ENCODE measurements at regions not wholly inside any gene's neighbourhood (a gene's known extent, or its start where the extent isn't known, plus 50 kb on each side); places are given as distances from the start of the nearest gene placed in this dataset.

DNA sequence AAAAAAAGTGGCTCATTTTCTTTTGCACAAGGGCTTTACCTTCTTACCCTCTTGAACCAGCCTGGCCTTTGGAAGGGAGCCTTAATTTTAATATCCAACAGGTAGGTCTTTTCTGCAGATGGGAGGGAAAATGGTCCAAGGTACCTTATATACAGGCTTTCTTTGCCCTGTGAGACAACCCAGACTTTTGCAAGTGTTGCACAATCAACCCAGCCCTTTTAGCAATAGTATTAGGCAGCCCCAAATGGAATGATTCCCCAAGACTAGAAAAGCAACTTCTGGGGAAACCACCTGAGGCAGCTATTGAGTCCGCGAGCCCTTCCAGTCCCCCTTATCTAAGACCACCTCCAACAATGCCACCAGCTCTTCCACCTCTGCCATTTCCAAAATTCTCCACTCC lies 1138.3 kb downstream of the XPNPEP1 start:
- TF ChIP-seq ZNF274 (IDR thresholded peaks at IDR 0.05; ENCODE audit: low read depth, low read length), result no peak

DNA sequence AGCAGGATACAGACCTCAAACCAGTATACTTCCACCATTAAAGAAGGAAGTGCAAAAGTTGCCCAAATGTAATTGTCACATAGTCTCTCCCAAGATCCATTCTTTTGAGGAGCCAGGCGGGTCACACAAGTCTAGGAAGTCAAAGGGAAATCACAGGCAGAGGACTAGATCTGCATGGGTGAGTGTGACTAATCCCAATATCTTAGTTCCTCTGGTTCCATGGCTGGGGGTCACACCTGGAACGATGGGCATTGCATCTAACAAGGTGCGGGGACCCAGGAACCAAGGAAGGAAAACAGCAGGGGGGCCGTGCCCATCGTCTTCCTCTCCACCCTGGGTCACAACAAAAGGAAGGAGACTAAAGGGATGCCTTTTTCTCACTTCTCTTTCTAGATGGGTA lies 1138.8 kb downstream of the XPNPEP1 start:
- no peak for TF ChIP-seq ZNF274 (IDR thresholded peaks at IDR 0.05; ENCODE audit: low read depth, low read length)

More for the DNA sequence above, 1138.3 kb downstream of the XPNPEP1 start:
- no peak overlapping the region for H3K4me3 ChIP-seq (ENCODE audit: low read length)

DNA sequence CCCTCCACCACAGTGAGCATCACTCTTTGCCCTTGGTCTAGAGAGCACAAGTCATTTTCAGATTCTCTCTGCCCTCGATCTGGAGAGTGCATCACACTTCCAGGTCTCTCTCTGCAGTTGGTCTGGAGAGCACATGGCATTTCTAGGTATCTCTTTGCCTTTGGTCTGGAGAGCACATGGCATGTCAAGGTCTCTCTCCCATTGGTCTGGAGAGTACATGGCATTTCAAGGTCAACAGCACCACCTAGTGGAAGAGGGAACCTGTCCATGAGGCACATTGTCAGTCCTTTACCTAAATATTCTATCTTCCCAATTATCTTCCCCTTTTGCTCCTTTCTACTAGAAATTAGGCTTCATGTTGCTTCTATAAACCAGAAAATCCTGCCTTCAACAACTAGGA lies 1139.4 kb downstream of the XPNPEP1 start:
- TF ChIP-seq ZNF274 (IDR thresholded peaks at IDR 0.05; ENCODE audit: low read depth, low read length), result no peak
- H3K4me3 ChIP-seq (ENCODE audit: low read length), result no peak overlapping the region

More for the DNA sequence above, 1138.8 kb downstream of the XPNPEP1 start:
- no peak overlapping the region for H3K4me3 ChIP-seq (ENCODE audit: low read length)

DNA sequence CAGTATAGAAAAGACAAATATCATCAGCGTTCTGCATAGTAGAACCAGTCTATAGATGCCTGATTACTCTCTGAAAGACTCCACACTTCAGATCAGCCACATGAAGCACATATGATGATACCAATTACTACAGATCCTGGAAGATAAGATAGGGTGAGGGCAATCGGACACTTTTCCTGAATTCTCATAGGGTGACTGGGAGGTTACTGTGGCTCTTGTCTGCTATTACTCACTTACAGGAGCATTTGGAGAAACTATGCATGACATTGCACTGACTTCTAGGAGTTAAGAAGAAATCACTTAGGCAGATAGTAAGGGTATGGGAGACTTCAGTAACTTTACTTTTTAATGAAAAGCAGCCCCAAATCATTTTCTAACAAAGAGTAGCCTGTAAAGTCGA lies 1140.9 kb downstream of the XPNPEP1 start:
- H3K4me3 ChIP-seq (ENCODE audit: low read length), result no peak overlapping the region
- TF ChIP-seq ZNF274 (IDR thresholded peaks at IDR 0.05; ENCODE audit: low read depth, low read length), result no peak

DNA sequence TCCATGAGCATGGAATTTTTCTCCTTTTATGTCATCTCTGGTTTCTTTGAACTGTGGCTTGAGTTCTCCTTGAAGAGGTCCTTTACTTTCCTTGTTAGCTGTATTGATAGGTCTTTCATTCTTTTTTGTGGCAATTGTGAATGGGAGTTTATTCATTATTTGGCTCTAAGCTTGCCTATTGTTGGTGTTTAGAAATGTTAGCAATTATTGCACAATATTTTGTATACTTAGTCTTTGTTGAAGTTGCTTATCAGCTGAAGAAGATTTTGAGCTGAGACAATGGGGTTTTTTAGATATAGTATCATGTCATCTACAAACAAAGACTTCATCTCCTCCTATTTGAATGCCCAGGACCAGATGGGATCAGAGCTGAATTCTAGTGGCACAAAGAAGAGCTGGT lies 1143.8 kb downstream of the XPNPEP1 start:
- TF ChIP-seq ZNF274 (IDR thresholded peaks at IDR 0.05; ENCODE audit: low read depth, low read length), result no peak
- H3K4me3 ChIP-seq (ENCODE audit: low read length), result no peak overlapping the region

DNA sequence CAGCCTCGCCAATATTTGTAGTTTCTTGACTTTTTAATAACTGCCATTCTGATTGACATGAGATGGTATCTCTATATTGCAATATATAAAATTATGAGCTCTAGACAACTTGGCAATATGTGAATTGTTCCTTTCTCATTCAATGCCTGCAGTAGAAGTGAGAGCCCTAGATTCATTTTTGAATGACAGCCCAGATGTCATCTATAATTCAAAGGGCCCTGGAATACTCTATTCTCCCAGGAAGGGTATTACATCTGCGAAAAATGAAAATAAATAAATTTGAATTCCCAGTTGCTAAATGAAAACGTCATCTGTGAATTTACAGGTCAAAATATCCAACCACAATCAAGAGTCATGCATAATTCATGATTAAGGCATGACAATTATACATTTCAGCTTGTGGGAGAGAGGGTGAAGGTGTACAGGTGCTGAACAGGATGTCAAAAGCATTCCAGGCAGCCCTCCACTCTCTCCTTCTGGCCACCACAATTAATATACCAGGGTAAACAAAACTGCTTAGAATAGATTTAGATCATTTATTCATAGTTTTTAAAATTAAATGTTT lies 1147.3 kb downstream of the XPNPEP1 start:
- no peak overlapping the region for H3K4me3 ChIP-seq (ENCODE audit: low read length)
- no peak for TF ChIP-seq ZNF274 (IDR thresholded peaks at IDR 0.05; ENCODE audit: low read depth, low read length)

DNA sequence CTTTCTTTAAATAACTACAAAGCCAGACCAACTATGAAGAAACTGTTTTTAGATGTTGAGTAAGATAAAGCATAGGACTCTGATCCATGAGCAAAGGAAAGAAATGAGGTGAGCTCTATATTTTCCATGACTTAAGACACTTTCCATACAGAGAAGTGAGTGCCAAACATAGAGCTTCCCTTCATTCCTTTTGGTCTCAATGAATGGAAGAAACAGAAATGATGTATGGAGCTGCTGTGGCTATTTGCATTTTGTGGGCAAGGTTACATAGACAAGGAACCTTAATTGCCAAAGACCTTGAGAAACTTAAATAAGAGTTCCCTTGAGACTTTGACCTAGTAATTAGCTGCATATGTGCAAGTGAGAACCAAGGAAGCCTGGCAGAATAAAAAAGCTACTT lies 1152.2 kb downstream of the XPNPEP1 start:
- no peak overlapping the region for H3K4me3 ChIP-seq (ENCODE audit: low read length)
- no peak for TF ChIP-seq ZNF274 (IDR thresholded peaks at IDR 0.05; ENCODE audit: low read depth, low read length)

DNA sequence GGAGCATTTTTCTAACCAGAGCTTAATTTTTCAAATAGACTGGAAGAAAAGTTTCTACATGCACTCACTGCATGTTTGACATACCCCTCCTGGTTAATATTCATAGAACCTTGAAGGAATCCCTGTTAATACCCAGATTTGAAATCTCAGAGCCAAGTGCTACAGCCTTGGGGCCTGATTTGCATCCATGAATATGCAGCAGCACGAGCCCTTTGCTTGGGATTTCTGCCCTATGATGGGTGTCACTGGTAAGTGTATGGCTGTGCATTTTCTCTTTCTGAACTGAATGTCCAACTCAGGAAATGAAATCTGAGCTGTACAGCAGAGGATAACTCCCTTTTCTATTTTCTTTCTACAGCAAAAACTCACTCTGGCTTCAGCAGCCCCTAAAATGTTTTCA lies 1157.5 kb downstream of the XPNPEP1 start:
- no peak overlapping the region for H3K4me3 ChIP-seq (ENCODE audit: low read length)
- TF ChIP-seq ZNF274 (IDR thresholded peaks at IDR 0.05; ENCODE audit: low read depth, low read length), result no peak

DNA sequence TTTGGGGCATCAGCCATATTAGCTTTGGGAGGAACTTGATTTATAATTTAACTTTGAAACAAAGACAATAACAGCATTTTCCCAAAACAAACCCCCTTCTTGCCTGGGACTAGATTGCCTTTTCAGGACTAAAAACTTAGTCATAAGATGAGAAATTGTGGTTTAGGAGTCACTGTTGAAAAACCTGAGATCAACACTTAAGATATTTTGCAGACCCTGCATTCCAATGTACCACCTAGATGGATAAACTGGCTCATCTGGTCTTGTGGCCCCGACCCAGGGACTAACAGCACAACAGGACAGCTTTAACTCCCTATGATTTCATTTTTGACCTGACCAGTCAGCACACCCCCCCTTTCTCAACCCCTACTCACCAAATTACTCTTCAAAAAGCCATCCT lies 1165.4 kb downstream of the XPNPEP1 start:
- no peak overlapping the region for H3K4me3 ChIP-seq (ENCODE audit: low read length)
- no peak for TF ChIP-seq ZNF274 (IDR thresholded peaks at IDR 0.05; ENCODE audit: low read depth, low read length)

DNA sequence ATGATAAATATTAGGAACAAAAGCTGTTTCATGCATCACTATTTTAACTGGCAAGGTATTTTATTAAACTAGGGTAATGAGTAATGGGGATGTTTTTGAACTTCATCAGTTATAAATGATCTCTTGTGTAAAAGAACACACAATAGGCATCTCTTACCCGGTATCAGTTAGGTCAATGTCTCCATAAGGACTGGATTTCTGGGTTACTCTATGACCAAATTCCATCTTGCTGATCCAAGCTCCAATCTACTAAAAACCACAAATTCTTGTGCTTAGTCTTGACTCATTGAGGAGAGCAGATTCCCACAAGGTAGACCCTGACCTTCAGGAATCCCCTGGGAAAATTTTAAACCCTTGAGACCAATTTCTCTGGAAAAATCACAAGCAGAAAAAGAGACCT lies 1167.7 kb downstream of the XPNPEP1 start:
- TF ChIP-seq ZNF274 (IDR thresholded peaks at IDR 0.05; ENCODE audit: low read depth, low read length), result no peak
- no peak overlapping the region for H3K4me3 ChIP-seq (ENCODE audit: low read length)

DNA sequence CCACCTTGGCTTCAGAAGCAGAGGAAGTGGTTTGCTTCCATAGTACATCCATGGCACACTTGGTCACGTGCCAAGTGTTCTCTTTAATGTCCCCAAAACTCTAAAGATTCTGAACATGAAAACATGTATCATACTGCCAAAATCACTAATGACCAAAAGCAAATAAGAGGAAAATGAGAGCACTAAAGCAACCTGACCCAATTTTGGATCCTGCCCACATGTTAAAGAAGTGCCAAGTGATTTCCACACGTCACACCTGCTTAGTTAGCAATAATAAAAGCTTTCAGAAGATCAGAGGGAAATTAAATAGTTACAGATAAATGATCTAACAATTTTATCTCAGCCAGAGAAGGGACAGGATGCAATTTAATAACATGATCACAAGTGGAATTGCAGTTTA lies 1170.0 kb downstream of the XPNPEP1 start:
- H3K4me3 ChIP-seq (ENCODE audit: low read length), result no peak overlapping the region
- TF ChIP-seq ZNF274 (IDR thresholded peaks at IDR 0.05; ENCODE audit: low read depth, low read length), result no peak

DNA sequence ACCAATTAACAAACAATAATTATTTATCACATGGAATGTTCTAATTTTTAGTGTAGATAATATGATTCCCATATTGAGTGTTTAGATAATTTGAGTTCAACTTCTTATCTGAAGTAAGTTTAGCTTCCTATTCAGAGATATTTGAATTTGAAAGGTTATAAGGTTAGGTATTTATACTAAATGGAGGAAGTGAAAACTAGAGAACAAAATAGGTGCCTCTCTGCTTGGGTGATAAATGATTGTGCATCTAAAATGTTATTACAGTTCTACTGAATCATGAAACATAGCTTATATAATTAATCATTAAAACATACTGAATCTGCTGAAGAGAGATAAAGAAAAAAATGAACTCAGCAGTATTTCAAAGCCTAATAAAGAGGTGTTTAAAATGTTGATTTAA lies 1174.3 kb downstream of the XPNPEP1 start:
- TF ChIP-seq ZNF274 (IDR thresholded peaks at IDR 0.05; ENCODE audit: low read depth, low read length), result no peak
- no peak overlapping the region for H3K4me3 ChIP-seq (ENCODE audit: low read length)

DNA sequence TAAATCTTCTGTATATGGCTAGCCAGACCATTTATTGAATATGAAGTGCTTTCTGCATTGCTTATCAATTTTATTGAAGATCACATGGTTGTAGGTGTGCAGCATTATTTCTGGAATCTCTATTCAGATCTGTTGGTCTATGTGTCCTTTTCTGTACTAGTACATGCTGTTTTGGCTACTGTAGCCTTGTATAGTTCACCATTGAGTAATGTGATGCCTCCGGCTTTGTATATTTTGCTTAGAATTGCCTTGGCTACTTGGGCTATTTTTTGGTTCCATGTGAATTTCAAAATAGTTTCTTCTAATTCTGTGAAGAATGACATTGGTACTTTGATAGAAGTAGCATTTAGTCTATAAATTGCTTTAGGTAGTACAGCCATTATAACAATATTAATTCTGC lies 1187.2 kb downstream of the XPNPEP1 start:
- no peak for TF ChIP-seq ZNF274 (IDR thresholded peaks at IDR 0.05; ENCODE audit: low read depth, low read length)

DNA sequence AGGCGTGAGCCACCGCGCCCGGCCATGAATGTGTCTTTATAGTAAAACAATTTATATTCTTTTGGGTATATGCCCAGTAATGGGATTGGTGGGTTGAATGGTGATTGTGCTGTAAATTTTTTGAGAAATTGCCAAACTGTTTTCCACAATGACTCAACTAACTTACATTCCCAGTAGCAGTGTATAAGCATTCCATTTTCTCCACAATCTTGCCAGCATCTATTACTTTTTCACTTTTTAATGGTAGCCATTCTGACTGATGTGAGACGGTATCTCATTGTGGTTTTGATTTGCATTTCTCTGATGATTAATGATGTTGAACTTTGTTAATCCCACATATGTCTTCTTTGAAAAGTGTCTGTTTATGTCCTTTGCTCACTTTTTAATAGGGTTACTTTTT lies 1187.9 kb downstream of the XPNPEP1 start:
- H3K4me3 ChIP-seq (ENCODE audit: low read length), result no peak overlapping the region
- TF ChIP-seq ZNF274 (IDR thresholded peaks at IDR 0.05; ENCODE audit: low read depth, low read length), result no peak

More for the DNA sequence above, 1187.2 kb downstream of the XPNPEP1 start:
- no peak overlapping the region for H3K4me3 ChIP-seq (ENCODE audit: low read length)

DNA sequence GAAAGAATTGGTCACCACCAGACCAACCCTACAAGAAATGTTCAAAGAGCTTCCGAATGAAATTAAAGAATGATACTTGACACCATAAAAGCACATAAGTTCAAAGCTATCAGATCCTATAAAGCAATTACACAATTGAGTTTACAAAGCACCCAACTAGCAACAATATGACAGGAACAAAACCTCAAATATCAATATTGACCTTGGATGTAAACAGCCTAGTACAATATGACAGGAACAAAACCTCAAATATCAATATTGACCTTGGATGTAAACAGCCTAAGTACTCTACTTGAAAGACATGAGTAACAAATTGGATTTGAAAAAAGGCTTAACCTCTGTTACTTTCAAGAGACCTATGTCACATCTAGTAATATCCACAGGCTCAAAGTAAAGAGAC lies 1201.4 kb downstream of the XPNPEP1 start:
- TF ChIP-seq ZNF274 (IDR thresholded peaks at IDR 0.05; ENCODE audit: low read depth, low read length), result no peak
- no peak overlapping the region for H3K4me3 ChIP-seq (ENCODE audit: low read length)

DNA sequence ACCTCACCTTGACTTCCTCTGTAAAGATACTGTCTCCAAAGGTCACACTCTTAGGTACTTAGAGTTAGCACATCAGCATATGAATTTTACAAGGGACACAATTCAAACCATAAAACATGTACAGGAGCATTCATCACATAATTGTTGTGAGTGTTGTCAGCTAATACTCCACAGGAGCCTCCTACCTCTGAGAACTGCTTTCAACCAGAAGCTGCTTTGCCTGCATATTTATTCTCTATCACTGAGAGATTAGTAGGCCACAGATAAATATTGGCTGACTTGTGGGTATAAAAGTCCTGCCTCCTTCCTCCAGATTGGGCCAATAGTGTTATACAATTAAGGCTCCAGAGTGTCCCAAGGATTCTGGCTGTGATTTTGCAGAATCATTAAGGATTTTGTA lies 1207.0 kb downstream of the XPNPEP1 start:
- H3K4me3 ChIP-seq (ENCODE audit: low read length), result no peak overlapping the region
- no peak for TF ChIP-seq ZNF274 (IDR thresholded peaks at IDR 0.05; ENCODE audit: low read depth, low read length)

Data from GM08714 (cell line).